Ishikawa (cell line): ENCODE measurements at regions not wholly inside any gene's neighbourhood (a gene's known extent, or its start where the extent isn't known, plus 50 kb on each side); places are given as distances from the start of the nearest gene placed in this dataset.

Experiments used
- CEBPB ChIP-seq: IDR thresholded peaks from 2 replicates; pipeline ENCODE4 v1.6.1; 2012
- CREB1 ChIP-seq: IDR thresholded peaks from 2 replicates; pipeline ENCODE4 v1.6.1; 2012; ENCODE audit warnings: low read depth
- EGR1 ChIP-seq: IDR thresholded peaks from 2 replicates; pipeline ENCODE4 v1.6.1; 2012
- EP300 ChIP-seq: IDR thresholded peaks from 2 replicates; pipeline ENCODE4 v1.6.1; 2012; ENCODE audit warnings: borderline replicate concordance
- FOXM1 ChIP-seq: IDR thresholded peaks from 2 replicates; pipeline ENCODE4 v1.6.1; 2012; ENCODE audit warnings: low read depth, borderline replicate concordance
- NFIC ChIP-seq: IDR thresholded peaks from 2 replicates; pipeline ENCODE4 v1.6.1; 2012
- RAD21 ChIP-seq: IDR thresholded peaks from 2 replicates; pipeline ENCODE4 v1.6.1; 2012; ENCODE audit warnings: low read depth
- REST ChIP-seq: IDR thresholded peaks from 2 replicates; pipeline ENCODE4 v1.6.1; 2012; ENCODE audit warnings: low read depth, mild to moderate bottlenecking
- TAF1 ChIP-seq: IDR thresholded peaks from 2 replicates; pipeline ENCODE4 v1.6.1; 2012; ENCODE audit warnings: low read depth, mild to moderate bottlenecking
- TCF12 ChIP-seq: IDR thresholded peaks from 2 replicates; pipeline ENCODE4 v1.6.1; 2012; ENCODE audit warnings: low read depth
- TEAD4 ChIP-seq: IDR thresholded peaks from 2 replicates; pipeline ENCODE4 v1.6.1; 2012
- USF1 ChIP-seq: IDR thresholded peaks from 2 replicates; pipeline ENCODE4 v1.6.1; 2012
- YY1 ChIP-seq: IDR thresholded peaks from 2 replicates; pipeline ENCODE4 v1.6.1; 2012; ENCODE audit warnings: low read depth
- ZBTB7A ChIP-seq: IDR thresholded peaks from 2 replicates; pipeline ENCODE4 v1.6.1; 2012; ENCODE audit warnings: low read depth
- TF ChIP-seq, protein P1 (sequence below): IDR thresholded peaks from 2 replicates; pipeline ENCODE4 v1.6.1; 2012

- no peak for TF ChIP-seq EP300
These were observed 363.5 kb downstream of the CDH9 start for GRCh38 chr5:26674846-26675245.

DNA sequence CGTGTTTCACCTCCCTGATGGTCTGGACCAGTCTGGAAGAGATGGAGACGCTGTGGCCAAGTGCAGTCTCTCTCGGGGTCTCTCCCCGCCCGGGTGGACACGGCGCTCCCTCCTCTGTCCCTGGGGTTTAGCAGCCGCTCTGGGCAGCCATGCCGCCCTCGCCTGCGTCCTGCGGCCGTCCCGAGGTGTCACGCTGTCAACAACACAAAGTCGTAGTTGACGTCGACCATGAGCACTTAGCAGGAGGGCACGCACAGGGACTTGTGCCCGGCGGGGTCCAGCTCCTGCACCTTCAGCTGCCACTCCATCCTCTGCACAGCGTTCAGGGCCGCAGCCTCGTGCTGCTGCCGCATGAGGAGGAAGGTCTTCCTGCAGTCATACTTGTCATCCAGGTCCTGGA is 368.9 kb downstream of the CDH9 start:
- TF ChIP-seq ZBTB7A (no peak), CREB1 (no peak), TEAD4 (no peak), YY1 (no peak), EP300 (no peak), EGR1 (no peak), RAD21 (no peak), USF1 (no peak), FOXM1 (no peak), NFIC (no peak), CEBPB (no peak), TAF1 (no peak), REST (no peak), TCF12 (no peak)
- TF ChIP-seq, protein P1, sequence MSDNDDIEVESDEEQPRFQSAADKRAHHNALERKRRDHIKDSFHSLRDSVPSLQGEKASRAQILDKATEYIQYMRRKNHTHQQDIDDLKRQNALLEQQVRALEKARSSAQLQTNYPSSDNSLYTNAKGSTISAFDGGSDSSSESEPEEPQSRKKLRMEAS = no peak

DNA sequence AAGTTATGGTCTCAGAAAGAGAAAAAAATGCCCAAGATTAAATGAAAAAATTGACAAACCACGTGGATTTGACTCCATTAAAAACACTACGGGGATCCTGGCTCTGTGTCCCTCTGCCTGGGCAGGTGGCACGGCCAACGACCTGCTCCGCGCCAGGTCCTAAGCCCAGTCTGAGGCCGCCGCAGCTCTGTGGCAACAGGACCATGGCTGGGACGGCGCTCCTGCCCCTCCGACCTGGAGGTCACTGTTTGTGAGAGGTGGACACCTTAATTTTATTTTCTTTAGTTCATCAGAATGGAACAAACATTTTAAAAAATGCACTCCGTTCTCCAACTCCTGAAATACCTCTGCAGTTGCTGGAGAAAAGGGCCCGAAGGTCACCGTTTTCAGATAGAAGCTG is 369.4 kb downstream of the CDH9 start:
- TF ChIP-seq, protein P1 = no peak
- TF ChIP-seq CREB1 (no peak), ZBTB7A (no peak), TEAD4 (no peak), EGR1 (no peak), TAF1 (no peak), FOXM1 (no peak), CEBPB (no peak), NFIC (no peak), RAD21 (no peak), REST (no peak)

- TF ChIP-seq CEBPB (no peak), ZBTB7A (no peak), TEAD4 (no peak), REST (no peak), EP300 (no peak), CREB1 (no peak), USF1 (no peak), TCF12 (no peak), FOXM1 (no peak), YY1 (no peak), NFIC (no peak), RAD21 (no peak), TAF1 (no peak), EGR1 (no peak)
- TF ChIP-seq, protein P1 = no peak
These were observed 372.0 kb downstream of the CDH9 start for GRCh38 chr5:26666371-26666770.

- no peak for TF ChIP-seq NFIC
- TF ChIP-seq, protein P1 = no peak
- no peak for TF ChIP-seq RAD21
- TF ChIP-seq TCF12 = no peak
- TF ChIP-seq CREB1 = no peak
- no peak for TF ChIP-seq TEAD4
- no peak for TF ChIP-seq YY1
- TF ChIP-seq FOXM1 = no peak
- TF ChIP-seq CEBPB = no peak
- no peak for TF ChIP-seq TAF1
These were observed 374.9 kb downstream of the CDH9 start for GRCh38 chr5:26663500-26663899.
